ENCODE measurements at regions not wholly inside any gene's neighbourhood (a gene's known extent, or its start where the extent isn't known, plus 50 kb on each side); places are given as distances from the start of the nearest gene placed in this dataset.
"Not testable (repeated sequence)": the region's sequence is repeated elsewhere in the genome, so short reads cannot be mapped to it uniquely, and the experiment has no call there.

DNA sequence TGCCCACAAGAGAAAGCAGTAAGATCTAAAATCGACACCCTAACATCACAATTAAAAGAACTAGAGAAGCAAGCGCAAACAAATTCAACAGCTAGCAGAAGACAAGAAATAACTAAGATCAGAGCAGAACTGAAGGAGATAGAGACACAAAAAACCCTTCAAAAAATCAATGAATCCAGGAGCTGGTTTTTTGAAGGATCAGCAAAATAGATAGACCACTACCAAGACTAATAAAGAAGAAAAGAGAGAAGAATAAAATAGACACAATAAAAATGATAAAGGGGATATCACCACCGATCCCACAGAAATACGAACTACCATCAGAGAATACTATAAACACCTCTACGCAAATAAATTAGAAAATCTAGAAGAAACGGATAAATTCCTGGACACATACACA, 110.0 kb upstream of the PPP1R9A start:
- TF ChIP-seq EZH2, EZH2phosphoT487 (IDR thresholded peaks at IDR 0.05): not testable (repeated sequence)
- TF ChIP-seq, protein P1, sequence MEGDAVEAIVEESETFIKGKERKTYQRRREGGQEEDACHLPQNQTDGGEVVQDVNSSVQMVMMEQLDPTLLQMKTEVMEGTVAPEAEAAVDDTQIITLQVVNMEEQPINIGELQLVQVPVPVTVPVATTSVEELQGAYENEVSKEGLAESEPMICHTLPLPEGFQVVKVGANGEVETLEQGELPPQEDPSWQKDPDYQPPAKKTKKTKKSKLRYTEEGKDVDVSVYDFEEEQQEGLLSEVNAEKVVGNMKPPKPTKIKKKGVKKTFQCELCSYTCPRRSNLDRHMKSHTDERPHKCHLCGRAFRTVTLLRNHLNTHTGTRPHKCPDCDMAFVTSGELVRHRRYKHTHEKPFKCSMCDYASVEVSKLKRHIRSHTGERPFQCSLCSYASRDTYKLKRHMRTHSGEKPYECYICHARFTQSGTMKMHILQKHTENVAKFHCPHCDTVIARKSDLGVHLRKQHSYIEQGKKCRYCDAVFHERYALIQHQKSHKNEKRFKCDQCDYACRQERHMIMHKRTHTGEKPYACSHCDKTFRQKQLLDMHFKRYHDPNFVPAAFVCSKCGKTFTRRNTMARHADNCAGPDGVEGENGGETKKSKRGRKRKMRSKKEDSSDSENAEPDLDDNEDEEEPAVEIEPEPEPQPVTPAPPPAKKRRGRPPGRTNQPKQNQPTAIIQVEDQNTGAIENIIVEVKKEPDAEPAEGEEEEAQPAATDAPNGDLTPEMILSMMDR (IDR thresholded peaks at IDR 0.05), result not testable (repeated sequence)
